ENCODE measurements at regions not wholly inside any gene's neighbourhood (a gene's known extent, or its start where the extent isn't known, plus 50 kb on each side); places are given as distances from the start of the nearest gene placed in this dataset.
"Not testable (repeated sequence)": the region's sequence is repeated elsewhere in the genome, so short reads cannot be mapped to it uniquely, and the experiment has no call there.

DNA sequence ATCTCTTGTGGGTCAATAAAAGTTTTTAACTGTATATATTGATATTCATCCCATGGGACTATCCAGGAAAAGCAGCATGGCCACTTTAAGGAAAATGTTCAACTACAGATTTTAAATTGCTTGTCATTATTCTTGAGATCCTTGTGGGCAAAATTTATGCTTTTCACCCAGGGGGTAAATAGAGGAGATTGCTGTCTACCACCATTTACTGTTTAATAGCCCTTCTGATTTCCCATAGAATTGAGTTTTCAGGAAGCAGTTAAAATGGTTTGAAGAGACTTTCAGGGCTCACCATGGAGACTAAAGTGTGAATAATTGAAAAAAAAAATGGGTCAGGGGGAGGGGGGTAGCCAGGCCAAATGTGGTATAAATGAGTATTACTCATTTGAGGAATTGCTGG, 901.1 kb upstream of the POT1 start:
- no peak for DNase-seq

DNA sequence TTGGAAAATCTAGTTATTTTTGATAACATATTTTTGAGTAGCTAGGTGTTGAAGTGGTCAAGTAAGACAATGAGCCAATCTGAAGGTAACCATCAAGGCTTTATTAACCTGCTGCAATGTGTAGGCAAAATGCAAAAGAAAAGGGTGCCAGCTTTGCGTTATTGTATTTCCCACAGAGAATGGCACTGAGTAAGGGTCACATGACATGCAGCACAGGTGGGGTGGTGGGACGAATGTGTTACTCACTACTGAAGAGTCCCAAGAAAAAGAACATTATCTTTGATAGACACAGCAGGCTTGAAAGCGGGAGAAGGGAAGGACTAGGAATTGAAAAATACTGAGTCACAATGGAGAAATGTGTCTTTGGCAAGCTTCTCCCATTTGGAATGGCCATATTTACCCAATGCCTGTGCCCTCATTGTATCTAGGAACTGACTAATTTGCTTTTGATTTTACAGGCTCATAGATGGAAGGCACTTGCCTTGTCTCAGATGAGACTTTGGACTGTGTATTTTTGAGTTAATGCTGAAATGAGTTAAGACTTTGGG, 898.6 kb upstream of the POT1 start:
- no peak for DNase-seq

DNA sequence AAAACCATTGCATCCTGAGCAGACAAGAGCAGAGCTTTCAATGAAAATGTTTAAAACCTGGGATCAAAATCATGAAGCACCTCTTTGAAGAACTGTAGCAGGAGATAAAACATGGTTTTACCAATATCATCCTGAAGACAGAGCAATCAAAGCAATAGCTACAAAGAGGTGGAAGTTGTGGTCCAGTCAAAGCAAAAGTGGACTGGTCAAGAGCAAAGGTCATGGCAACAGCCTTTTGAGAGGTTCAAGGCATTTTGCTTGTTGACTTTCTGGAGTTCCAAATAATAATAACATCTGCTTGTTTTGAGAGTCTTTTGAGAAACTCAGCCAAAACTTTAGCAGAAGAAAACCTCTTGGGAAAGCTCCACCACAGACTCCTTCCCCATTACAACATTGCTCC, 893.9 kb upstream of the POT1 start:
- DNase-seq: no peak

DNA sequence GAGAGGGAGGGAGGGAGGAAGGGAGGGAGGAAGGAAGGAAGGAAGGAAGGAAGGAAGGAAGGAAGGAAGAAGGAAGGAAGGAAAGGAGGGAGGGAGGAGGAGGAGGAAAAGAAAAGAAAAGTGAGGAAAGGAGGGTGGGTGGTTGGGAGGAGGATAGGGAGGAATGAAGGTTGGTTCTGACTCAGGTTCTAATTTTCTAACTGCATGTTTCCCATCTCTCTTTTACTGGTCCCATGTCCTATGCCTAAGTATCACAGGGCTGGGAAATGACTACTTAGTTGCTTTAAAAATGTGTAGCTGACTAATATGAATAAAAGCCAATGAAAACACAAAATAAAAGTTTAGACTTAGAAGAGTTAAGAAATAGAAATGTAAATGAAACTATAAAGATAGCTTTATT, 890.9 kb upstream of the POT1 start:
- DNase-seq: no peak

DNA sequence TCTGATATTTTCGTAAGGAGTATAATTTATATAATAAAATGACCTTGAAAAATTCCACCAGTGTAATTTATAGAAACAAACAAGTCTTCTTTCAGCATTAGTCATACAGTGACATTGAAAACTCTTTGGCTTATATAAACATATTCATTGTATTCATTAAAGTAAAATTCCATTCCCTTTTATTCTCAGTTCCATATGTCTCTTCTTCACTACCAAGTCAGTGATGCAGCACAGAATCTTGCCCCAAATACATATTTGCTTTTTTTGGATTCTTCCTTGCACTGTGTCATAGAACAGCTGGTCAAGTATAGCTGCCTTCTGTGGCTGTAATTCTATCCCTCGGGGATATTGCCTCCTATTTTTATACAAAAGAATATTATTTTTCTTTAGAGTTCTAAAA, 884.5 kb upstream of the POT1 start:
- no peak for DNase-seq

DNA sequence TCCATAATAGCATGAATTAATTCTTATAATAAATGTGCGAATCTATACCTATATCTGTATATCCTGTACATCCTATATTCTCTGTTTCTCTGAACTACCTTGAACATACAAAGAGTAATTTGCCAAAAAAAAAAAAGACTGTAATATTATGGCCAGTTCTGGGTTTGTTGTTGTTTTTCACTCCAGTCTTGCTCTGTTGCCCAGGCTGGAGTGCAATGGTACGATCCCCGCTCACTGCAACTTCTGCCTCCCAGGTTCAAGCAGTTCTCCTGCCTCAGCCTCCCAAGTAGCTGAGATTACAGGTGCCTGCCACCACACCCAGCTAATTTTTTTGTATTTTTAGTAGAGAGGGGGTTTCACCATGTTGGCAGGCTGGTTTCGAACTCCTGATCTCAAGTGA, 876.9 kb upstream of the POT1 start:
- DNase-seq: not testable (repeated sequence)

DNA sequence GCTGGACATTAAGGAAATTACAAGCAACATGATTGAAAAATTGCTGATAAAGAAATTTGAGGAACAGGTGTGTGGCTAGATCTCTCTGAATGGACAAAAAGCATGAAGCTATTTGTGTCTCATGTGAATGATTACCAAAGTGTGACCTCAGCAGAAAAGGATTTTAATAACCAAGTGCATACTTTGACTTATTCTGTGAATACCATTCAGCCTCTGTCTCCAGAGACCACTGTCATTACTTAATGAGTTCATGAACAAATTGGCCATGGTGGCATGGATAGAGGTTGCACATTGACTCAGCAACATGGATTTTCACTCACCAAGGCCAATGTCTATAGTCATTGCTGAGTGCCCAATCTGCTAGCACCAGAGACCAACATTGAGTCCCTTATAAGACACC, 874.6 kb upstream of the POT1 start:
- DNase-seq: no peak

DNA sequence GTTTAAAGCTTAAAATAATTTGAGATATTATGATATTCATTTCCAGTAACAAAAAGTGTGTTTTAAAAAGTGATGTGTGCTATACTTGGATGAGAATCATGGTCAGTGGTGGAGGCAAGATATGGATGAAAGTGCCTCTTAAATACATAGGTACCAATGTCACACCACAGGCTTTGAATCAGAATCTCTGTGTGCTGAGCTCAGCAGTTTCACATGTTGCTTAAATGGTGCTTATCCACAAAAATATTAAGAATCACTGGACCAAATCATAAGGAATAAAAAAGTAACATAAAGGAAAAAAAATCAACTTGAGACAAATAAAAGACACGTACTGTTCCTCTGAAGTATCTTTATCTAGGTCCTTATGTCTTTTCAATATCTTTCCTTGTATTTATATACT, 850.5 kb upstream of the POT1 start:
- DNase-seq: no peak

DNA sequence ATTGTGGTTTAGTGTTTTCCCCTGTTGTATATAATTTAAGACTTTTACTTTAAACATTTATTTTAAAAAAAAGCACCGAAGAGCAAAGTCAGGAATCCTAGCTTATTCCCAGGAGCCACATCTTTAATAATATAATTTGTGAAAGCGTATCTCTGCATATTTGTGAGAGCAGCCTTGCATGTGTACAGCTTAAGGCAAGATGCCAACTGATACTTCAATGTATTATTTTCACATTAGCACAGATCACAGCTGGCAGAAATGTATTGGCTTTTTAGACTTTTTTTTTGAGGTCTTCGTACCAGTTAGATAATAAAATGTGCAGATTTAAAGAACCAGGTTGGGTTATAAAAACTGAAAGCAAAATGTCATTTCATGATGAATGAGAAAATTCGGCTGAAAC, 845.7 kb upstream of the POT1 start:
- DNase-seq: no peak

DNA sequence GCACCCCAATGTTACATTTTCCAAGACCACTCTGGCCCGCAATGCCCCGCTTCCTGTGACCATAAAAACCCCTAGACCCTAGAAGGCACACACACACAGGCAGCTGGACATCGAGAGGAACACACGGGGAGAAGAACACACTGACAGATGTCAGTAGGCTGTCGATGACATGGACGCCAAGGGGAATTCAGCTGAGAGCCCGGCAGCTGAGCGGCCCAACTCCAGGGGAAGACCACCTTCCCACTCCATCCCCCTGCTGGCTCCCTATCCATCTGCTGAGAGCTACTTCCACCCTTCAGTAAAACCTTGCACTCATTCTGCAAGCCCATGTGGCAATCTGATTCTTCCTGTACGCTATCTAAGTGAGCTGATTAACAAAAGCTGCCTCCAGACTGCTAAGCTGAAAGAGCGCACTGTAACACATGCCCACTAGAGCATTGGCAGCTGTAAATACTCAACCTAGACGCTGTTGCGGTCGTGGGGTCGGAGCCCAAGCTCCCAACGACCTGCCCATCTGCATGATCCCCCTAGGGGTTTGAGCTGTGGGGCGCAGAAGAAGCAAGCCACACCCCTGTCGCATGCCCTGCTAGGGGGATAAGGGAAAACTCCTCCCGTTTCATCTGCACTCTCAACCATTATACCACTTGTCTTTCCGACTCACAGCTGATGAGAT, 843.6 kb upstream of the POT1 start:
- no peak for DNase-seq

DNA sequence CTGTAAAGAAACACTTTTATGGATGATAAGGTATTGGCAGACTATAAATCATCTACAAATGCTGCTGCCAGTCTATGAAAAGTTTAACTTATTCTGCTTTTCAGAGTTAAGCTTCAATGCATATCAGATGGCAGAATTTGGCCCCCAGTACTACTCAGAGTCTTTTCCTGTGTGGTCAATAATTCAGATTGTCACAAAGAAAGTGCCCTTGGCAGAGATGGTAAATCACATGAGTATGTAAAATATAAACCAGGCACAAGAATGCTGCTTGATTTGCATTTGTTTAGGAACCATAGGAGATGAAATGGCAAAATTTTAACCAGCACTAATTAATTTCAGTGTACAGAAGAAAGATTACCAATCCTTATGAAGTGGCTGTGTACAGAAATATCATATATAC, 818.3 kb upstream of the POT1 start:
- DNase-seq: no peak

DNA sequence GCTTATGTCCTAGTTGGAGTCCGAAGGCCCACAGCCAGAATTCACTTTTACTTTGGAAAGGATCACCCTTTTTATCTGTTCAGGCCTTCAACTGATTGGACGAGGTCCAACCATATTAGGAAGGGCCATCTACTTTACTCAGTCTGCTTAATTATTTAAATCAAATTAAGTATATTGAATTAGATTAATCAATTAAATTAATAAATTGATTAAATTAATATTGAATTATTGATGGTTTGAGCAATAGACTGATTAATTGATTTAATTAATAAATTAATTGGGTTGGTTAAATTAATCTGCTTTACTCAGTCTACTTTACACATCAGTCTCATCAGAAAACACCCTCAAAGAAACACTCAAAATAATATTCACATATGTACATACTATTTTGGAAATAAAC, 816.9 kb upstream of the POT1 start:
- DNase-seq: no peak

DNA sequence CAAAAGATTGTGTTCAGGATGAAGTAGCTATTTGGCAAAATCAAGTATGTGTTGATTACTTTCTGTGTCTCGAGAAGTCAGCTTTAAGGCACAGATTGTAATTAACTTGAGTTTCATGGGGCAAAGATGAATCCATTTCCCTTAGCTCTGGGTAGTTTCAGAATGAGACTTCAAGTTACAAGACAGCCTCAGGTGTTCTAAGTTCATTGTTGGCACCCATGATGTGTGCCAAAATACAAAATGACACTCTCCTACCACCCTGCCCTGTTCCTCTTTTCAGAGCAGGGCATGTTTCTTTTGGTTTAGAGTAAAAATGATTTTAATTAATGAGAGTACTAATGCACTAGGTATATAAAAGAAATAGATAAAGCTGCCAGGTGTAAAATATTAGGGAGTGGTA, 797.6 kb upstream of the POT1 start:
- DNase-seq: no peak

DNA sequence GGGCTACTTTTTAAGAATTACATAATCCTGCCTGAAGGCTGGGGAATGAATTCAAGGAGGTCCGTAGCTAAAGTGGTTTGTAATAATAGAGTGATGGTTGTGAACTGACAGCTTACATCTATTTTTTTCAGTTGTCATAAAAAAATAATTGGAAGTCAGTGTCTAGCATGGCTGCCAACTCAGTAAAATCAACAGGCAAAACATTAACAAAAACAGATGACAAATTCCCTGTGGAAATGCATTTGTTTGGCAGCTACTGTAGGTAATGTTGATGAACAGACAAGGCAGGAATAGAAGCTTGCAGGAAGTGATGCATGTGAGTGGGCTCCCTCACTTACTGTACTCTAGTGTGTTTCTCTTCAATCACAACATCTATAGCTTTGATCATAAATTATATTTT, 766.0 kb upstream of the POT1 start:
- DNase-seq: no peak

DNA sequence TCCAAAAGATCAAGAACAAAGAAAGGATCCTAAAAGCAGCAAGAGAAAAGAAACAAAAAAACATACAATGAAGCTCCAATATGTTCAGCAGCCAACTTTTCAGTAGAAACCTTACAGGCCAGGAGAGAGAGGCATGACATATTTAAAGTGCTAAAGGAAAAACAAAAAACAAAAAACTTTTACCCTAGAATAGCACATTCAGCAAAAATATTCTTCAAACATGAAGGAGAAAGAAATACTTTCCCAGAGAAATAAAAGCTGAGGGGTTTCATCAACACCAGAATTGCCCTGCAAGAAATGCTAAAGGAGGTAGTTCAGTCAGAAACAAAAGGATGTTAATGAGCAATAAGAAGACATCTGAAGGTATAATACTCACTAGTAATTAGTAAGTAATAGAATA, 753.5 kb upstream of the POT1 start:
- DNase-seq: no peak

DNA sequence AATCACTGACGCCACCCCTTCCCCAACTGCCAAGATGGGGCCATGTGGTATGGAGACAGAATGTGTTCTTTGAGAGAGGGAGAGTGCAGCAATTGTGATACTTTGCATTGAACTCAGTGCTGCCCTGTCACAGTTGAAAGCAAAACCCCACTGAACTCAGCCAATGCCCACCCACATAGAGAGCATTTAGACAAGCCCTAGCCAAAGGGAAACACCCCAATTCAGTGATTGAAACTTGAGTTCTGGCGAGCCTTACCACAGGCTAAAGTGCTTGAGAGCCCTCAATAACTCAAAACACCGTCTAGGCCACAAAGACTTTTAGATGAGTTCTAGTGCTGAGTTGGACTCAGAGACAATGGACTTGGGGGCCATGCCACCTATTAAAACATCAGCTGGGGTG, 751.9 kb upstream of the POT1 start:
- no peak for DNase-seq

DNA sequence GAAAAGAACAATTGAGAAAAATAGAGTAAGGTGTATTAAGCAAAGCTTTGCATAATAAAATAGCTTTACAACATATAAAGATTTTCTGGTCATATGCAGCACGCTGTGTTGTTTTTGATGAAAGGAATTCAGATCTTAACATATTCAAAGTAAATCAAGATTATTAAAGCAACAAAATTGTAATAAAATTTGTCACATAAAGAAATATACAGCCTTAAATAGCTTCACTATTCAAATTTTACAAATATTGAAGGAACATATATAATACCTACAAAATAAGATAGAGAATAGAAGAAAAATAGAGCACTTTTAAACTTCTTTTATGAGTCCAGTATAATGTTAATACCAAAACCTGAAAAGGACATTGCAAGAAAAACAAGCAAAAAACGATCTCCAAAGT, 749.1 kb upstream of the POT1 start:
- DNase-seq: no peak

DNA sequence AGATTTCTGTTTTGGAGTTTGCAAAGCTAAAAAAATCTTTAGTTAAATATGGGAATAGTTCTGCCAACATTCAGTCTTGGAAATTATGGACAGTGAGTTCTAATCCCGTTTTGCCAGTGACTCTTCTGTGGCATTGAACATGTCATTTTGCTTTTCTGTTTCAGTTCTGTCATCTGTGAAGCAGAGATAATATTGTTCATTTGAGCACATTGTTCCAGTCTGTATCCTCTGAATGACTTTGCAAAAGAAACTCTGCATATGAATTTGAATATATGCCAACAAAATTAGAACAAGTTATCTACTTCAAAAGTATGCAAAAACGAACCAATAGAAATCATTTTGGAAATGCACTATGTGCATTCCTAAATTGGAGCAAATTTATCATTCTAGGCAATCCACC, 746.0 kb upstream of the POT1 start:
- no peak for DNase-seq

DNA sequence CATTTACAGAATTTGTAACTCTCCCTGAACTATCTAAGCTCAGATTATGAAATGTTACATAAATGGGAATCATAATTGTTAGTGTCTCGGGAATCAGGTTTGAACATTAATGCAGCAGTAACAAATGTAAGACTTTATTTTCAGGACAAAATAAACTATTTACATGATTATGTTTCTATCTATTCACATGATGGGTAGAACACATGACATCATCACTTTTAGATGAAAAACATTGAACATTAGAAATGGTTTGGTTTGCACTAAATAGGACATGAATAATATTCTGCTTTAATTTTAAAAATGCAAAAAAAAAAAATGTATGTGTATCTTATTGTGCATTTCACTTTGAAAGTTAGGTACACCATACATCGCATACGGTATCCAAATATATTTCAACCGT, 745.5 kb upstream of the POT1 start:
- no peak for DNase-seq

DNA sequence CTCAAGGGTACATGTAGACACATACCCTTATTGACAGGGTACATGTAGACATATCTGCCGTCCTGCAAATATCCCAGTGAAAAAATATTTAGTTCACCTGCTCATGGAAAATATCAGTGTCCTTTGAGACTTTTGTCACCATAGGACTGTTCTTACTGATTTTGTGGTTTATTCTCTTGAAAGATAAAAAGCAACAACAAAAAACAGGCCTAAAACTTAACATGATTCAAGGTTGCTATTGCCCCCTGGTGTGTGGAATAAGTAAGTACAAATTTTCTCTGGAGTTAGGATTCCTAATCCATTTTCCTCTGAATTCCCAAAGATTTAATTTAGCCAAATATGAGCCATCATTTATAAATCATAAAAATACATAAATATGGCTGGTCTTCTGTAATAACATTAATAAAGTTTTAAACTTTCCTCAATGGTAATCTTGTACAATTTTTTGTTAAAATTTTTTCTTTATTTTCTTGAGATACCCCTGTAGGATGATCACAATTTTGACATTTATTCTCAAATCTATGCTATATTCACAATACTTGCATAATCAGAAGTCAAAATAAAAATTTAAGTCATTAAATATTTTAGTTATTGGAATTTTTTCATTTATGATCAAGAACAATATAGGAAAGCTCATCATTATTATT, 741.4 kb upstream of the POT1 start:
- DNase-seq: no peak

DNA sequence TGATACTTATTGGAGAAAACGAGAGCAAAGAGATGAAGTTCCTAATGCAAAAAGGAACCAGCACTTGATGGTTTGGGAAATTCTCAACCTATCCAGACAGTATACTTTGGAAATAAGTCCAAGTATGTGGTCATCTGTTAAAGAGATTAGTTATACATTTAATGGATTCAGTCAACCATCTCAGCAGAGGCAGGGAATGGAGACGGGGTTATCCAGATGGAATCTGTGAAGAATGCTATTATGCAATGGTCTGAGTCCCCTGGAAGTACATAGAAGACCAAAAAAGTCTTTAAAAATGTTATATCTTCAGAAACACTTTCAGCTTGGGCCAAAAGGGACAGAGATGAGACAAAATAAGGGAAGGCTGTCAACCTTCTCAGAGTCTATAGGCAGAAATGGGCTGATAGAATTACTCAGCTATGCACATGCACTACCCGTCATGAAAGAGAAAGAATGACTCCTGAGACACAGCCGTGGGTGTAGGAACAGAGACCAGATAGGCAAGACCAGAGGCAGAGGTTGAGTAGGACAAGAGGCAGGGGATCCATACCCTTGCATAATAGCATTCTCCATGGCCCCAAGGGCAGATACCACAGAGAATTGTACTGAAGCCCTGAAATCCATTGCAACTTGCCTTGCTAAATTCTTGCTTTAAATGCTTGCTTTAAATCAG, 738.8 kb upstream of the POT1 start:
- DNase-seq: no peak

DNA sequence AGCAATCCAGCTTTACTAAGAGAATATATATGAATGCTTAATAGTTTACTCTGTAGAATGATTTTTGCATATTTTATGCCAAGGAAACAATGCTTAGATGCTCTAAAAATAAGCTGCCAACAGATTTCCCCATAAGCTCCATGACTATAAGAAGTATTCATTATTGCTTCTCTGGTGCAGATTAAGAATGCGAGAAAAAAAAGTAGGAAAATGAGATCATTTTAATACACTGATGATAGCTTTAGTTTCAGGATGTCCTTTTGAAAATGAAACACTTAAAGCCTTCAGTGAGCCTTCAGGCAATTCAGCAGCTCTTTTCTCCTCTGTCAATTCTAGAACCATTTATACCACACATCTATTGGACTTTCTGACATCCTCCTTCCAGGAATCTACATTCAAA, 735.0 kb upstream of the POT1 start:
- no peak for DNase-seq

DNA sequence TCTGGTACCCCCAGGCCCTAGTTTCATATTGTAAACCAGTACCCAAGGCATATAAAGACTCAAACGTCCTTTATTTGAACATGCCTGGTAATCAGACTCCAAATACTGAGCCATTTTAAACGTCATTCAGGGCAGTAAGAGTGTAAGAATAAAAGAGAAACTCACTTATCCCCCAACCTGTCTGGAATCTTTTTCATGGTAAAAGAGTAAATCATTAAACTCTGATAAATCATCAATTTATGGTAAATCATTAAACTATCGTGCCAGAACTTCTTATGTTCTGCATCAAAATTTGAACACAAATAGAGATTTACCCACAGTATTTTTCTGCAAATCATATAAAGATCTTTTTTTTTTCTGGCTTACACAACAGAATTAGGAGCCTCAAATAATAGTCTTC, 734.3 kb upstream of the POT1 start:
- no peak for DNase-seq

DNA sequence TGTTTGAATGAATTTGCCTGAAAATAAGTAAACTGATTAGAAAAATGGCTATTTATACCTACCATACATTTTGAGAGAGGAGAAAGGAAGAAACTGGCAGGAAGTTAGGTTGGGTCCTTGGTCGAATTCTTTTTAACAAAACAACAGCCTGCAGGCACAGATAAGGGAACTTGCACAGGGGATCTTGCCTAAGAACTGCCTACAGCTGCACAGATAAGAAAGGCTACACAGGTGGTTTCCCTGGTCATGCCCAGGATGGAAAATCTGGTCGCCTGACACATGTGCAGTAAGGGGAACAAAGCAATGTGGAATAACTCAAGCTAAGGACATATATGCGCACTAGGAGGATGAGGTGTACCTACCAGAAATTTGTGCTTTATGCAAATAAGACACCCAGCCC, 732.1 kb upstream of the POT1 start:
- no peak for DNase-seq
